SJSA1 (cell line): ENCODE measurements at regions not wholly inside any gene's neighbourhood (a gene's known extent, or its start where the extent isn't known, plus 50 kb on each side); places are given as distances from the start of the nearest gene placed in this dataset.

ENCODE experiments used
- DNase-seq, 2 experiments: peaks; one replicate each; pipeline ENCODE4 v3.0.0-alpha.2; 2015 to 2020; ENCODE audit warnings: low spot score in 2 of 2, low read depth in 1 of 2
- H3K27ac ChIP-seq: fragments of 250-450 bp; sonication (Bioruptor Pico); 2 replicates; pipeline ENCODE4 v1.5.1; 2020; ENCODE audit warnings: mild to moderate bottlenecking, moderate library complexity
- H3K27me3 ChIP-seq: fragments of 250-450 bp; sonication (Bioruptor Pico); replicated peaks from 2 replicates; pipeline ENCODE4 v1.5.1; 2020; ENCODE audit warnings: mild to moderate bottlenecking, moderate library complexity
- H3K36me3 ChIP-seq: fragments of 250-450 bp; sonication (Bioruptor Pico); 2 replicates; pipeline ENCODE4 v1.5.1; 2020; ENCODE audit warnings: mild to moderate bottlenecking
- H3K4me1 ChIP-seq: fragments of 250-450 bp; sonication (Bioruptor Pico); replicated peaks from 2 replicates; pipeline ENCODE4 v1.6.1; 2021; ENCODE audit warnings: mild to moderate bottlenecking
- H3K4me3 ChIP-seq: fragments of 250-450 bp; sonication (Bioruptor Pico); 2 replicates; pipeline ENCODE4 v1.5.1; 2020; ENCODE audit warnings: mild to moderate bottlenecking
- H3K9me3 ChIP-seq: fragments of 250-450 bp; sonication (Bioruptor Pico); replicated peaks from 2 replicates; pipeline ENCODE4 v1.5.1; 2020; ENCODE audit warnings: mild to moderate bottlenecking

DNA sequence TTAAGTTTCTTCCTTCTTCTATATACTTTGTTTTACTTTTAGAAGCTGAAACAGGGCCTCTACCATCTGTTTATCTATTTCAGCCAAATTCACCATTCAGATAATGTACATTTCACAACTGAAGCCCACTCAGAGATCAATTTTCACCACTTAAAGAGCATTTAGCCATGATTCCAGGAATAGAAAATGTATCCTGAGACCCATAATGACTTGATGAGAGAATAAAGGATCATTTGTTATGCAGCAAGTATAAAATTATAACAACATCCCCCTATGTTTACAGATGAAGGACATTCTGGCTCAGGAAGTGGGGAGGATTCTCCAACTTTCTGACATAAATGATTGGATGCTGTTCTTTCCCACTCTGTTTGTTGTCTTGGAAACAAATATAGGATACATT, 962.1 kb upstream of the EEF2KMT start:
- Histone ChIP-seq H3K27ac (no peak overlapping the region), H3K27me3 (no peaks in the 10 kb centered on the region), H3K4me3 (no peak overlapping the region), H3K9me3 (no peaks in the 10 kb centered on the region), H3K36me3 (no peaks in the 10 kb centered on the region), H3K4me1 (no peaks in the 10 kb centered on the region)
- DNase-seq: no peak

DNA sequence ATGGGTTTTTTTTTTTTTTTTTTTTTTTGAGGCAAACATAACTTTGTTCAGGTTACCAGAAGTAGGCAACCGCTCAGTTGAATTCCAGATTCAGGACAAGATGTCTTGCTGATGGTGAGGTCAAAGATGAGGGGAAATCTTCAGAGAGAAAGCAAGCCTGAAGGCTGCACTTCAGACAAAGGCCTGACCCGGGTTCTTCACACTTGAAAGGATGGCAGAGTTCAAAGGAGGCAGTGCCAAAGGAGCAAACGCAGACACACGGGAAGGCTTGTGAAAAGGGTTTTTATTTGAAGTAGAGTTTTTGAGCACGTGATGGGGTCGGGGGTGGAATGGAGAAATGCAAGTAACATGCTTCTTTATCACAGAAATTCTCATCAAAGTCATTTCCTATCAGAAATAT, 960.2 kb upstream of the EEF2KMT start:
- Histone ChIP-seq H3K4me1 (no peaks in the 10 kb centered on the region), H3K9me3 (no peaks in the 10 kb centered on the region), H3K27me3 (no peaks in the 10 kb centered on the region), H3K27ac (no peak overlapping the region), H3K4me3 (no peak overlapping the region), H3K36me3 (no peaks in the 10 kb centered on the region)
- no peak for DNase-seq

DNA sequence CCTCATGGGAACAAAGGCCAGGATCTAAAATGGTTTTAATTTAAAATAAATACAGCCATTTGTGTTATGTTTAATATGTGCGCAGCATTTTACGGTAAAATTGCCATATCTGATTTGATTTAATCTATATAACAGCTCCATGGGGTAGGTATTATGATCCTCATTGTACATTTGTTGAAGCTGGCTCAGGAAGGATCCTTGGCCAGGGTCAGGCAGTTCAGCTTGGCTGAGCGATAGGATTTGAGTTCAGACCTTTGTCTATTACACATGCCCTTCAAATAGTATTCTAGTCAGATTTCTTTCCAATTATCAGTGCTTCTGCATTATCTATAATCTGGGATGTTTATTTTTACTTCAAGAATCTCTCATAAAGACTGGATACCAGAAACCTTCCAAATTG, 950.4 kb upstream of the EEF2KMT start:
- no peaks in the 10 kb centered on the region for H3K4me1 ChIP-seq
- no peaks in the 10 kb centered on the region; the same call in 1 of the 2 replicates for H3K9me3 ChIP-seq
- no peak overlapping the region for H3K27ac ChIP-seq
- no peak overlapping the region for H3K4me3 ChIP-seq
- H3K27me3 ChIP-seq: no peaks in the 10 kb centered on the region; the same call in 1 of the 2 replicates
- H3K36me3 ChIP-seq: no peaks in the 10 kb centered on the region
- DNase-seq: no peak

DNA sequence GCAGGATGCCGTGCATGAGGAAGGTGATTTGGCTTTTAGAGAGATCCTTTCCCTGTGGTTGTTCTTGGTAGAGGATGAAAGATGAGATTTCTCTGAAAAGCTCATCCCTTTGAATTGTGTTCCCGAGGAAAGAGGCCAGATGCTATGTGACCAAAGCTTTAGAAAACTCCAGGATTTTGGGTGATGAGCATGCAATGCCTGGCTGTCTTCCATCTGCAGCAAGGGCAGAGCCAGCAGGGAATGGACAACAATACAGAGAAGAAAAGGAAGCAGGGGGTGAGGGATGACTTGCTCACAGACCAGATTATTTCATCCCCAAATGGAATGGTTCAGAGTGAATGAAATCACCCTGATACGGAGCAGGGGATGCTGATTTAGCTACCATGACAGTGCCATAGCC, 949.7 kb upstream of the EEF2KMT start:
- Histone ChIP-seq H3K27me3 (no peaks in the 10 kb centered on the region; the same call in 1 of the 2 replicates), H3K9me3 (no peaks in the 10 kb centered on the region; the same call in 1 of the 2 replicates), H3K36me3 (no peaks in the 10 kb centered on the region), H3K4me3 (no peak overlapping the region), H3K27ac (no peak overlapping the region), H3K4me1 (no peaks in the 10 kb centered on the region)
- no peak for DNase-seq

DNA sequence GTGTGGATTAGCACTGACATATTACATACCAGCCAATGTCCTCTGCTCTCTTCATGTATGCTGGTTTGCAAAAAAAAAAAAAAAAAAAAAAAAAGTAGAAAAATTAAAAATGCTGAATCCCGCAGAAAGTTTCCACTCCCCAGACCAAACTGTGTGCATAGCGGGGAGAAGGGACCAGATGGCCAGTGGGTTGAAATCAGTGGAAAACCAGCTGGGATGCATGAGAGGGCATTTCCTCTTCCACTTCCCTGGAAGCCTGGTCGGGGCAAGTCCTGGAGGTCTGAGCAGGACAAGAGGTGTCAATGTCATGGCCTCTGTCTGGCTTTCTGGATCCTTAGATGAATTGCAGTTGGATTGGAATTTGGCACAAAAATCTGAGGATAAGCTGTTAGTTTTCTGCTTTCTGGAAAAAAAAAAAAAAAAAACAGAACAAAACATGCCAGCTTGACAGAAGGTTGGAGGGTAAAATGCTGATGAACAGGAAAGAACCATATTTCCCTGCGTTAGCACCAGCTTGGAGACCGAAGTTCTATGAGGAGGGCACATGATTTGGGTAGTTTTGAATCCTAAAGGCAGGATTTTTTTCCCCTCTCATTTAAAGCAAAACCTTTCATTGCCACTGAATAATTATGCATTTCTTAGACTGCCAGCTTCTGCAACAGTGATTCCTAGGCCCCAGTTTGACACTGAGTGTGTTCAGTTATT, 941.5 kb upstream of the EEF2KMT start:
- Histone ChIP-seq H3K4me1 (no peaks in the 10 kb centered on the region), H3K27me3 (no peaks in the 10 kb centered on the region), H3K9me3 (no peaks in the 10 kb centered on the region), H3K36me3 (no peaks in the 10 kb centered on the region), H3K27ac (no peak overlapping the region), H3K4me3 (no peak overlapping the region)
- no peak for DNase-seq

DNA sequence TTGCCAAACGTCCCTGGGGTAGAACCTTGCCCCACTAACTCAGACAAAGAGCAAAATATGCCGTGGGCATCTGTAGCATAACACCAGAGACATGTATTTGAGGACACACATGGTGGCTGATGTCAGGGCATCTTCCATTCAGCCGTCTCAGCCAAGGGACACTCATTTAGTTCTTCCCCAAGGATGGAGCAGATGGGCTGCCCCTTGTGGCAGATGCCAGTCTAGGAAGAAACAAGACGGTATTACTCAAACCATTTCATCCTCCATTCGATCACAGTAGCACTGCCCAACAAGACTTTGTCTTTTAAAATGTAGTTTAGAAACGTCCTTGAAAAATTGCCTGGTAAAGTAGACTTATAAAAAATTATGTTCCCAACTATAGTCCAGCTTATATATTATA, 937.6 kb upstream of the EEF2KMT start:
- no peaks in the 10 kb centered on the region; the same call in 1 of the 2 replicates for H3K9me3 ChIP-seq
- H3K27ac ChIP-seq: no peak overlapping the region
- H3K27me3 ChIP-seq: no peaks in the 10 kb centered on the region
- H3K36me3 ChIP-seq: no peaks in the 10 kb centered on the region
- no peak for DNase-seq
- no peaks in the 10 kb centered on the region for H3K4me1 ChIP-seq
- H3K4me3 ChIP-seq: no peak overlapping the region

DNA sequence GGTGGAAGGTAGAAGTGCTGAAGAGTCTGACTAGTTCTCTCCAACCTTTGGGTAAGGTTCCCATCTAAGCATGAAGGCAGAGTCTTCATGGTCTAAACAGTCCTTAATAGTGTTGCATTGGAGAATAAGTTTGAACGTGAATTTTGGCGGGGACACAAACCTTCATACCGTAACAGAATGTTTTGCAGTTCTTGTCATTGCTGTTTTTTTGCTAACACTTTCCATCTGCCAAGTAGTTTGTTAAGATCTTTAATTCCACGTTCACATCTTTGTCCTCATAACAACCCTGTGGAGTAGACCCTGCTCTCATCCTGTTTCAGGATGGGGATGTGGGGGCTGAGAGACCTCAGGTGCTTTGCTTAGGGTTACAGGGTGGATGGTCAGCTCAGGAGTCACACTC, 936.9 kb upstream of the EEF2KMT start:
- no peak overlapping the region for H3K27ac ChIP-seq
- no peaks in the 10 kb centered on the region for H3K27me3 ChIP-seq
- DNase-seq: no peak
- no peaks in the 10 kb centered on the region for H3K36me3 ChIP-seq
- no peaks in the 10 kb centered on the region for H3K4me1 ChIP-seq
- H3K4me3 ChIP-seq: no peak overlapping the region
- H3K9me3 ChIP-seq: no peaks in the 10 kb centered on the region; the same call in 1 of the 2 replicates

DNA sequence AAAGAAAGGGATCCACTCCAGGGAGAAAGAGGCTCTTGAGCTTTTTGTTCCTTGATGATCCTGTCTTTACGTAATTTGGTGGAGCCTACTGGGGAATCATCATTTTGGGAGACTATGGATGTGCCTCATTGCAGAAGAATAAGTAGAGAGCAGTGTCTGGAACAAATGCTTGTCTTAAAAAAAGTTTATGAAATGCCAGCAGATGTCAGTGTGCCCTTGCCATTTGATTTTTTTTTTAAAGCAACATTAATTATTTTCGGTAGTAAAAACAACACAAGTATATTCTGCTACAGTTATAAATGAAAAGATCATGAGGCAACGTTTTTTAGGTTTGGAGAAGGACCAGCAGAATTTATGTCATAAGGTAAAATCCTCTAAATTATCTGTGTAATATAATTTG, 934.8 kb upstream of the EEF2KMT start:
- no peak for DNase-seq
- Histone ChIP-seq H3K9me3 (no peaks in the 10 kb centered on the region; the same call in 1 of the 2 replicates), H3K27me3 (no peaks in the 10 kb centered on the region), H3K4me1 (no peaks in the 10 kb centered on the region), H3K27ac (no peak overlapping the region), H3K4me3 (no peak overlapping the region), H3K36me3 (no peaks in the 10 kb centered on the region)

DNA sequence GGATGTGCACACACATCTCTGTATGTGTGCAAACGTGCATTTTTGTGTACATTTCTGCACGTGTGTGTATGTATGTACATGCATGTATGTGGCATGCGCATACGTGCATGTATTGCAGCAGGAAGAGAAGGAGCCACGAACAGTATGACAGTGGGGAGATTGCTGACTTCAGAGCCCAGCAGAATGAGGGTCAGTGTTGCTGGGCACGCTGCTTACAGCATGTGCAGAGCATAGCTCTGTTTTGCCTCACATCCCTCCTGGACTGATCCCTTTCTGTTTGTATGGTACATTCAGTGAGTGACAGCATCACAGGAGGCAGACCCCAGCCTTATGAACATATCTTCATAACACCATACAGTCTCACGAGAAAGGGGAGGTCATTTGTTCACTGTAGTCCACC, 934.0 kb upstream of the EEF2KMT start:
- Histone ChIP-seq H3K36me3 (no peaks in the 10 kb centered on the region), H3K27ac (no peak overlapping the region), H3K9me3 (no peaks in the 10 kb centered on the region; the same call in 1 of the 2 replicates), H3K4me3 (no peak overlapping the region), H3K27me3 (no peaks in the 10 kb centered on the region), H3K4me1 (no peaks in the 10 kb centered on the region)
- no peak for DNase-seq

DNA sequence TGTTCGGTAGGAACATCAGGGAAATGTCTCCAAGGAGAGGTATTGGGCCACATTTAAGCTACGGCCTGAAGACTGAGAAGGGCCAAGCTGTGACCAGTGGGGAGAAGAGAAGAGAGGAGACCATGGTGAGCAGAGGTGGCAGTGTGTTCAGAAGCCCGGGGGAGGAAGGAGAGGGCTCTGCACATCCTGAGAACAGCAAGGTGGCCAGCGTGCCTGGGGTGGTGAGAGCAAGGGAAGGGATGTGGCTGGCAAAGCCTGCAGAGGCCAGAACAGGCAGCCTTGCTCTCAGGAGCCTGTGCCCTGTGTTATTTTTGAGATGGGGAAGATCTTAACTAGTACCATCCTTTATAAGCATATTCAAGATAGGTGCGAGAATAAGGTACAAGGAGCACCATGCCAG, 933.5 kb upstream of the EEF2KMT start:
- Histone ChIP-seq H3K9me3 (no peaks in the 10 kb centered on the region; the same call in 1 of the 2 replicates), H3K4me3 (no peak overlapping the region), H3K4me1 (no peaks in the 10 kb centered on the region), H3K27ac (no peak overlapping the region), H3K36me3 (no peaks in the 10 kb centered on the region), H3K27me3 (no peaks in the 10 kb centered on the region)
- DNase-seq: no peak

DNA sequence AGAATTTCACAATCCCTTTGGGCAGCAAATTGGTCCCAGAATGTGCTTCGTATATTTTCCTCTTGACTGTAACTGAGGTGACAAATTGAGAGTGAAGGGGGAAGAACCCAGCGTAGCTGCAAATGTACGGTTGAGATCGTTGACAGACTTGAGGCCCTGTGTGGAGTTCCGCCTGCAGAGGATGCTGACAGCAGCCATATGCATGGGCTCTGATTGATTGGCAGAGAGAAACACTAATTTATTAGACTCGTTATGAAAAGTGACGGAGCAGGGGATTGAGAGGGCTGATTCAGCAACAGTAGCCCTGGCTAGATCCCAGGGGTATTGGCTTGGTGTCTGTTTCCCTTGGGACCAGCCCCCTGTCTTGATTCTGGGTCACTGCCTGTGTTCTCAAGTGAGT, 930.1 kb upstream of the EEF2KMT start:
- H3K4me3 ChIP-seq: no peak overlapping the region
- H3K4me1 ChIP-seq: no peaks in the 10 kb centered on the region
- no peak overlapping the region for H3K27ac ChIP-seq
- H3K9me3 ChIP-seq: no peaks in the 10 kb centered on the region; the same call in 1 of the 2 replicates
- no peaks in the 10 kb centered on the region for H3K27me3 ChIP-seq
- no peaks in the 10 kb centered on the region for H3K36me3 ChIP-seq
- no peak for DNase-seq

DNA sequence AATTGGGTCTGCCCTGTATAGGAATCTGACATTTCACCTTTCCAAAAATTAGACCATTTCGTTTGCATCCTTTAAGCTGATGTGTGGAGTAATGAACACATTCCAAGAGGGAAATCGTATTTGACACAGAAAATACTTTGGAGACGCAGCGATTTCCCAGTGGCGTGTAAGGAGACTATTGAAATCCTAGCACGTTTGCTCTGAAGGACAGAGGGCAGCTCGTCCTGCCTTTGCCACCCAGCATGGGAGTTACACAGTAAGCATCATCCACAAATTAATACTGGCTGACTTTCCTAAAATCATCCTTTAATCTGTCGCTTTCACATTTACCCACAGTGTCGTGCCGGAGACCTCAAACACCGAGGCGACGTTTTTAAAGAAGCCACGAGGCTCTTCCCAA, 925.9 kb upstream of the EEF2KMT start:
- Histone ChIP-seq H3K4me1 (no peaks in the 10 kb centered on the region), H3K27me3 (no peaks in the 10 kb centered on the region), H3K36me3 (no peaks in the 10 kb centered on the region), H3K4me3 (no peak overlapping the region), H3K27ac (no peak overlapping the region), H3K9me3 (no peaks in the 10 kb centered on the region)
- no peak for DNase-seq

DNA sequence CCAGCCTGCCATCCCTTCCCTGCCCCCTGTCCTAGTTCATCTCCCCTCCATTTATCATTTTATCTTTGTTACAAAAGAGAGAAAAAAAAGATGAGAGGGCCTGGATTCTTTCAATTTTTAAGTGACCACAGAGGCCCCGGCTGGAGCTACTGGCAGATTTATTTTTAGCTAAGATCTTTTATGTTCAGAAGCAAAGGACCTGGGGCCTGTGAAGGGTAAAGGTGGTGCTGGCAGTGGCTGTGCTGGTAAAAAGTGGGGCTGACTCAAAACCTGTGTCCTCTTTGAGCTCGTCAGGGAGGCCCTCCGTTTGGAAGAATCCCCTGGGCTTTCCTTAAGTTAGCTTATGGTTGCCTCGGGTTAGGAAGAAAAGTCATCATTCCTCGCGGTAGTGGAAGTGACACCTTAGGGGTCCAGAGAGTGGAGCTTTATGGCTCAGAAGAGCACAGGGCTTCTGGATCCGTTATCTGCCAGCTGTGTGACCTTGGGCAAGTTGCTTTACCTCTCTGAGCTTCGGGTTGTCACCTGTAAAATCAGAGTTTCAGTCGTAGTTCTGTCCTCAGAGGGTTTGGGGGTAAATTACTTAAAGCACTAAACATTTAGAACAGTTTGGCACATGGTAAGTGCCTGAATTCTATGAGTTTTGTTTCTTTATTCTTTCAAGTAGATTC, 923.8 kb upstream of the EEF2KMT start:
- Histone ChIP-seq H3K9me3 (no peaks in the 10 kb centered on the region), H3K36me3 (no peaks in the 10 kb centered on the region), H3K27me3 (no peaks in the 10 kb centered on the region), H3K27ac (no peak overlapping the region), H3K4me3 (no peak overlapping the region), H3K4me1 (no peaks in the 10 kb centered on the region)
- no peak for DNase-seq

DNA sequence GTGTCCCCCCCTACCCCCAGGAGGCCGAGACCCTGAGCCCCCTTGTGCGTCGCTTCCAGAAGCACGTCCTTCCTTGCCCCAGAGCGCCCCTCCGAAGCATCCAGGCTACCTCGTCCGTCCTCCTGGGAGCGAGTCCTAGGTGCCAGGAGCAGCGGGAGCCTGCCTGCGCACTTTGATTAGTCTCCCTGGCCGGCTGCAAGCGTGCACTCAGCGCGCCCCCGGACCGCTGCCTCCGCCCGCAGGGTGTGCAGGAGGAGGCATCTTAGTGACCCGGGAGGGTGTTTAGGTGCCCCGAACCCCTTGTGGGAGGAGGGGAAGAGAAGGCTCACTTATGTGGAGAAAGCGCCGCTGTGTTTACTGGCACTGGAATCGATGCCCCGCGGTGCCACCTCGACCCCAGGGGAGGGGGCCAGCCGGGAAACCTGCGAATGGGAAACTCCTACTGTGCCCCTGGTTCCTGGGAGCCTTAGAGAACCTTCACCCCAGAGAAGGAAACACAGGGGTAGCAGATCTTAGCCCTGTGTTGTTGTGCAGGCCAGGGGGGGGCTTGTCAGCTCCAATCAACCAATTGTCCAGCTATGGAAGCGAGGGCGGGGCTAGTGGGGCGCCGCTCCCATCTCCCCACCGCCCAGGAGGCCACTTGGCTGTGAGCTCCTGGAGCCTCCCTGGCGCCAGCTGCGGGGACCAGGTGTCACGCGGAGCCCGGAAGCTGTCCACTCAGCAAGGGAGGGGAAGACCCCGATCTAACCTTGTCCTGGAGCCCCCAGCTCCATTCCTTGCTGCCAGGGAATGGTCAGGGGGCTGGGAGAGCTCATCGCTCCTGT, 922.8 kb upstream of the EEF2KMT start:
- no peaks in the 10 kb centered on the region for H3K9me3 ChIP-seq
- H3K27me3 ChIP-seq: no peaks in the 10 kb centered on the region
- no peak overlapping the region for H3K4me3 ChIP-seq
- no peak overlapping the region for H3K27ac ChIP-seq
- no peak for DNase-seq
- H3K4me1 ChIP-seq: no peaks in the 10 kb centered on the region
- no peaks in the 10 kb centered on the region for H3K36me3 ChIP-seq
